SK-N-SH (cell line): ENCODE measurements at regions not wholly inside any gene's neighbourhood (a gene's known extent, or its start where the extent isn't known, plus 50 kb on each side); places are given as distances from the start of the nearest gene placed in this dataset.

Source experiments
- CTCF ChIP-seq: fragments of 200-600 bp; sonication (generic); IDR thresholded peaks from 2 replicates; pipeline ENCODE4 v1.6.1; 2017; ENCODE audit warnings: antibody characterized with exemption, mild to moderate bottlenecking, moderate library complexity
- REST ChIP-seq: IDR thresholded peaks from 2 replicates; pipeline ENCODE4 v1.6.1; 2012; ENCODE audit warnings: mild to moderate bottlenecking, low read depth, low read length, moderate library complexity

GRCh38 chr9:82129708-82130107 lies 141.1 kb downstream of the SPATA31D1 start:
- TF ChIP-seq CTCF = no peak
- TF ChIP-seq REST = no peak
